NCI-H128 (cell line): ENCODE measurements at regions not wholly inside any gene's neighbourhood (a gene's known extent, or its start where the extent isn't known, plus 50 kb on each side); places are given as distances from the start of the nearest gene placed in this dataset.

Experiments used
- DNase-seq: peaks from one replicate; lab custom pipeline; 2025; ENCODE audit not compliant: unreplicated experiment; lab: John Stamatoyannopoulos, UW

GRCh38 chr3:72130565-72130964 is 345.6 kb upstream of the PROK2 start:
- DNase-seq, result no peak

- no peak for DNase-seq
Observed at GRCh38 chr3:72129501-72130094, 344.6 kb upstream of the PROK2 start.

- DNase-seq, result no peak
Observed at GRCh38 chr3:72128921-72129320, 344.0 kb upstream of the PROK2 start.

- no peak for DNase-seq
Observed at GRCh38 chr3:72127844-72128243, 342.9 kb upstream of the PROK2 start.

GRCh38 chr3:72127224-72127612 is 342.3 kb upstream of the PROK2 start:
- no peak for DNase-seq

GRCh38 chr3:72126441-72127223 is 341.7 kb upstream of the PROK2 start:
- no peak for DNase-seq

GRCh38 chr3:72123908-72124441 is 339.0 kb upstream of the PROK2 start:
- DNase-seq, result no peak

GRCh38 chr3:72120806-72121778 is 336.1 kb upstream of the PROK2 start:
- DNase-seq, result no peak

- no peak for DNase-seq
Observed at GRCh38 chr3:72120039-72120438, 335.1 kb upstream of the PROK2 start.

GRCh38 chr3:72118628-72119027 is 333.7 kb upstream of the PROK2 start:
- DNase-seq, result no peak

- DNase-seq, result no peak
Observed at GRCh38 chr3:72116226-72116625, 331.3 kb upstream of the PROK2 start.

GRCh38 chr3:72115307-72115706 is 330.4 kb upstream of the PROK2 start:
- DNase-seq, result no peak

- DNase-seq, result no peak
Observed at GRCh38 chr3:72114773-72115172, 329.8 kb upstream of the PROK2 start.

GRCh38 chr3:72113964-72114363 is 329.0 kb upstream of the PROK2 start:
- DNase-seq, result no peak

GRCh38 chr3:72113564-72113963 is 328.6 kb upstream of the PROK2 start:
- no peak for DNase-seq

GRCh38 chr3:72112435-72112834 is 327.5 kb upstream of the PROK2 start:
- no peak for DNase-seq

- no peak for DNase-seq
Observed at GRCh38 chr3:72111265-72112205, 326.6 kb upstream of the PROK2 start.

GRCh38 chr3:72109327-72110259 is 324.6 kb upstream of the PROK2 start:
- no peak for DNase-seq

- no peak for DNase-seq
Observed at GRCh38 chr3:72105306-72105705, 320.4 kb upstream of the PROK2 start.
